ENCODE measurements at regions not wholly inside any gene's neighbourhood (a gene's known extent, or its start where the extent isn't known, plus 50 kb on each side); places are given as distances from the start of the nearest gene placed in this dataset.

- no peak for DNase-seq (ENCODE audit: low read depth, low spot score)
These were observed 267.3 kb downstream of the MAP2K4 start for GRCh38 chr17:12287953-12288352.

DNA sequence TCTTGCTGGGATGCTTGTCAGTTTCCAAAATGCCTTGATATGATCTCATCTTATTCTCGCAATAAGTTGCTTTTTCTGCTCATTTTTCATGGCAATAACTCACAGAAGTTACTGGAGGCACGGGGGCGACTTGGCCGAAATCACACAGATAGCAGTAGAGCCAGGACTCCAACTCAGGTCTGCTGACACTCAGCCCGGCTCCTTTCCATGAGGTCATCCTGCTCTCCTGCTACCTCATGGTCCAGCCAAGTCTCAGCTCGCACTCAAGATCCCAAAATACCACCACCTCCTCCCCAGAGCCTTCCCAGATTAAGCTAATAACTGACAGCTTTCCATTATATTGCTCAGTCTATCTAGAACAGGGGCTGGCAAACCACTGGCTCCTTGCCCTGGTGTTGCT lies 269.5 kb downstream of the MAP2K4 start:
- no peak for DNase-seq (ENCODE audit: low read depth, low spot score)

- peak; percentile 21 for DNase-seq (ENCODE audit: low read depth, low spot score)
These were observed 275.5 kb downstream of the MAP2K4 start for GRCh38 chr17:12296209-12296625.

- DNase-seq (ENCODE audit: low read depth, low spot score): no peak
These were observed 280.9 kb downstream of the MAP2K4 start for GRCh38 chr17:12301551-12301950.

DNA sequence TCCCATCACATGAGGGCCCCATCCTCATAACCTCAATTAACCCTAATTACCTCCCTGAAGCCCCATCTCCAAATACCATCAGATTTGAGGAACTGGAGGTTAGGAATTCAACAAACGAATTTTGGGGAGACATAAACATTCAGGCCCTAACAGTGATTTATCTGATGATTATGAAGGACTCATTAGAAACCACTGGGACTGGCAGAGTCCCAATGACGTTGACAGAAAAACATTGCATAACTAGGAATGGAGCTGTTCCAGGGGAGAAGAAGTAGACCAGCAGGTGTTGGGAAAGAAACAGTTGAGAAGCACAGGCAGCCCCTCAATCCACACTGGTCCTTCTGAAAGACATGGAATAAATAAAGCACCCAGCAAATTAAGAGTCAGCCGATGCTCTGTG lies 282.0 kb downstream of the MAP2K4 start:
- no peak for DNase-seq (ENCODE audit: low read depth, low spot score)

DNA sequence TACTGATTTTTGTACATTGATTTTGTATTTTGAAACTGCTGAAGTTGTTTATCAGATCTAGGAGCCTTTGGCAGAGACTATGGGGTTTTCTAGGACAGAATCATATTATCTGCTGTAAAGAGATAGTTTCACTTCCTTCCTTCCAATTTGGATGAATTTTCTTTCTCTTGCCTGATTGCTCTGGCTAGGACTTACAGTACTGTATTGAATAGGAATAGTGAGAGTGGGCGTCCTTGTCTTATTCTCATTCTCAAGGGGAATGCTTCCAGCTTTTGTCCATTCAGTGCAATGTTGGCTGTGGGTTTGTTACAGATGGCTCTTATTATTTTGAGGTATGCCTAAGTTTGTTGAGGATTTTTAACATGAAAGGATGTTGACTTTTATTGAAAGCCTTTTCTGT lies 290.1 kb downstream of the MAP2K4 start:
- DNase-seq (ENCODE audit: low read depth, low spot score): no peak

DNA sequence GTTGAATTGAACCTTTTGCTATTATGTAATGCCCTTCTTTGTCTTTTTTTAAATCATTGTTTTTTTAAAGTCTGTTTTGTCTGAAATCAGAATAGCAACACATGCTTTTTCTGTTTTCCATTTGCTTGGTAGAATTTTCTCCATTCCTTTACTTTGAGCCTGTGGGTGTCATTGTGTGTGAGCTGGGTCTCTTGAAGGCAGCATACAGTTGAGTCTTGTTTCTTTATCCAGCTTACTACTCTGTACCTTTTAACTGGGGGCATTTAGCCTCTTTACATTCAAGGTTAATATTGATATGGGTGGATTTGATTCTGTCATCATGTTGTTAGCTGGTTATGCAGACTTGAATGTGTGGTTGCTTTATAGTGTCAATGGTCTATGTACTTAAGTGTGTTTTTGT lies 292.0 kb downstream of the MAP2K4 start:
- DNase-seq (ENCODE audit: low read depth, low spot score): no peak

DNA sequence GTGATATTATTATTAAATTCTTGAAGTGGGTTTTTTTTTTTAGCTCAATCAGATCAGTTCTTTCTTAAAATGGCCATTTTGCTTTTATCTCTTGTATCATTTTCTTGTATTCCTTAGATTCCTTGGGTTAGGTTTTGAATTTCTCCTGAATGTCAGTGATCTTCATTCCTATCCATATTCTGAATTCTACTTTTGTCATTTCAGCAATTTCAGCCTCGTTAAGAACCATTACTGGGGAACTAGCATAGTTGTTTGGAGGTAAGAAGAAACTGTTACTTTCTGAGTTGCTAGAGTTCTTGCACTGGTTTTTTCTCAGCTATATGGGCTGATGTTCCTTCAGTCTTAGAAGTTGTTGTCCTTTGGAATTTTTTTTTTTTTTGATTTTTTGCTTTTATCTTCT lies 293.1 kb downstream of the MAP2K4 start:
- DNase-seq (ENCODE audit: low read depth, low spot score): no peak

GRCh38 chr17:12316021-12316420 lies 295.3 kb downstream of the MAP2K4 start:
- no peak for DNase-seq (ENCODE audit: low read depth, low spot score)

GRCh38 chr17:12318571-12319266 lies 298.0 kb downstream of the MAP2K4 start:
- DNase-seq (ENCODE audit: low read depth, low spot score): no peak

GRCh38 chr17:12320286-12320685 lies 299.6 kb downstream of the MAP2K4 start:
- peak; percentile 76 for DNase-seq (ENCODE audit: low read depth, low spot score)

GRCh38 chr17:12328204-12328603 lies 307.5 kb downstream of the MAP2K4 start:
- no peak for DNase-seq (ENCODE audit: low read depth, low spot score)

DNA sequence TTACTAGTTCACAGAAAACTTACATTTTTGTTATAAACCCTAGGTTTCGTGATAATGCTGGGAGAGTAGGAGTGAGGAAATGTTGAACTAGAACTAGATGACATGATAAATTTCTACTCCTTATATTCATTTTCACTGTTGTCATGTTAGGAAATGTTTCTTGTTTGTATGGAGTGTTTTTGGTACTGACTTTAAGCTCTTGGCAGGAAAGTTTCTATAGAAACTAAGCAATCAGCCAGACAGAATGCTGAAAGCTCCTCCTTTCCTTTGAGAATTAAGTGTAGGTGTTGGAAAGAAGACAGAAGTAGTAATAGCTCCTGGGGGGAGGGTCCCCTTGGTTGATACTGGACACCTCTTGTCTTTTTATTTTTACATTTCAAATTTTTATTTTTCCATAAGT lies 309.8 kb downstream of the MAP2K4 start:
- no peak for DNase-seq (ENCODE audit: low read depth, low spot score)

DNA sequence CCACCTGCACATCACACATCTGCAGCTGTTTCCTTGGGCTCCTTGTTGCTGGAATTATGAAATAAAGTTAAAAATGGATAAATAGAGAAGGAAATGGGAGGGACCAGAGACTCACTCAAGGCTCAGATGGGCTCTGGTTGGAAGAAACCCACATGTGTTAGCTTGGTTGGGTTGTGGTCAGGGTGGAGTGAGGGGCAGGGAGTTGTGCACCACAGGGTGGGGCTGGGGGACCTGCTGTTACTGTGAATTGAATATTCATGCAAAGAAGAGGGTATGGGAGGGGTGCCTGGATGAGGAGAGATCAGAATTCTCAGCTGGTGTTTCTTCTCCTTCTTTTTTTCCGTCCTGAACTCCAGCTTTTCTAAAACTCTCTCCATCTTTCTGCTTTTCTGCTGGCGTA lies 320.7 kb downstream of the MAP2K4 start:
- DNase-seq (ENCODE audit: low read depth, low spot score): no peak

DNA sequence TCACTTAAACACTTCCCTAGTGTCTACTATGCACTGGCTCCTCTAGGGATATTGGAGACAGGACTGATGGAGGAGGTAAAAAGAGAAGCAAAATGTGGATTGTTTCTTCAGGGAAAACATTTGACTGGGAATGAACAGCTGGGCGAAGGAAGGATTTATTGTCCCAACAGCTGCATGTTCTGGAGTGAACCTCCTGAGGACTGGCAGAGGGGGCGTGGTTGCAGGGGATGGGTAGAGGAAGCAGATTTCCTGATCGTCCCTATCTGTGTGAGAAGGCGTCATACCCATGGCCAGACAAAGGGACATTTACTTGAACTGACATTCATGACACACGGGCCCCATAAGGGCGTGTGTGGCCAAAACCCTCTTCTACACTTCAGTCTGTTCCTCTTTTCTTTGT lies 321.5 kb downstream of the MAP2K4 start:
- DNase-seq (ENCODE audit: low read depth, low spot score): no peak

GRCh38 chr17:12342609-12343435 lies 322.1 kb downstream of the MAP2K4 start:
- no peak for DNase-seq (ENCODE audit: low read depth, low spot score)

- DNase-seq (ENCODE audit: low read depth, low spot score): no peak
These were observed 317.2 kb upstream of the MYOCD start for GRCh38 chr17:12348476-12348875.

DNA sequence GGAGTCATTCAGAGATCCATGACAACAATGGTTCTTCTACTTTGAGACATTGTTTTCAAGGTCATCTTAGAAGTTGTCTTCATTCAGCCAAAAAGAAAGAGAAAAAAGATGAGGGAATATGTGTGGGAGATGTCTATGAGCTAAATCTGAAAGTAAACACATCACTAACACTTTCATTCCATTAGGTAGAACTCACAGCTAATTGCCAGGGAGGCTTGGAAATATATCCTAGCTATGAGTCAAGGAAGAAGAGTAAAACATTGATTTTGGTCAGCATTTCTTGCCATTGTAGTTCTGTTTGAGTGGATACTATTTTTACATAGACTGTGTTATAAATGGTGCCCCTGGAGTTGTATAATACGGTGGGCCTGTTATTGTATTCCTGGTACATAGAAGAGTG lies 316.4 kb upstream of the MYOCD start:
- DNase-seq (ENCODE audit: low read depth, low spot score): no peak

DNA sequence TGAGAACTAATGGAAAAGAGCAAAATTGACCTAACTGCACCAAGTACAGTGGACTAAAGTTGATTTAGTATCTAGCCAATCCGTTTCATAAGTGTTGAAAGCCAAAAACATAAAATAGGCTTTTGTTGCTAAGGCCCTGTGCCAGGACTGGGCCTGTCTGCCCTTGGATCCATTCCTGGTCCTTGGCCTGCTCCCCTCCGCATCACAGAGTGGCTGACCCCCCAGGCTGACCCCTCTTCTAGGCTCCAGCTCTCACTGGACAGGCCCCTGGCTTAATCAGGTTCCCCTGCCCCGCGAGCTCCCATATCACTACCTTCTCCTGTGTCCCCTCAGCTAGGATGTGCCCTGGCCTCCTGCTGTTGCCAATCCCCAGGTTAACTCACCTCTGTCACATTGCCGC lies 313.6 kb upstream of the MYOCD start:
- no peak for DNase-seq (ENCODE audit: low read depth, low spot score)

DNA sequence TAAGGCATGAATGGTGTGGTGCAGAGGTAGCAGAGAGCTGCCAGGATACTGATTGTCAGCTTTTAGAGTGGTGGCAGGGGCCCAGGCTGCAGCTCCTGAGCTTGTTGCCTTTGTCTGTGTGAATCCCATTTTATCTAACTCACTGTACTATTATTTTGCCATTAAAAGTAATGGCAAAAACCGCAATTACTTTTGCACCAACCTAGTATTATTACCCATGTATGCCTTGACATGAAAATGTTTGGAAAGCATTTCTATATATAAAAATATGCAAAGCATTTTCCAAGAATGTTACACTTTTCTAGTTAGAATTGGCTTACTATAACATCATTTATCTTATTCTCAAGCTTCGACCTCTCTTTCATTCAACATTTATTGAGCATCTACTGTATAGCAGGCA lies 308.1 kb upstream of the MYOCD start:
- no peak for DNase-seq (ENCODE audit: low read depth, low spot score)

DNA sequence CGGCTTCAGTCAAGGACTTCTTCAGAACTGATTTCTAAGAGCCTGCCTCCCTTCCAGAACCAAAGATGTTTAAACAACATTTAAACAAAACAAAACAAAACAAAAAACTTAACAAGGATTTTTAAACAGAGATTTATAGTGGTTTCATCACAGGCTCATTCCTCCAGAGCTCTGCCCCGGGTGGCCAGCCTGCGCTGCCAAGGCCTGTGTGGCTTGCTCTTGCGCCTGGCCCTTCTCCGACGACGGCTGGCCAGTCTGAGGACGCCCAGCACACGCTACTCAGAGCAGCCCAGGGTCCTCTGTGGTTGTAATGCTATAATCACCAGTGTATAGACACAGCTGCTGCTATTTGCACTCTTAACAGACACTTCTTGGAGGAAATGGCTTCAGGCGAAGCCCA lies 307.2 kb upstream of the MYOCD start:
- no peak for DNase-seq (ENCODE audit: low read depth, low spot score)

DNA sequence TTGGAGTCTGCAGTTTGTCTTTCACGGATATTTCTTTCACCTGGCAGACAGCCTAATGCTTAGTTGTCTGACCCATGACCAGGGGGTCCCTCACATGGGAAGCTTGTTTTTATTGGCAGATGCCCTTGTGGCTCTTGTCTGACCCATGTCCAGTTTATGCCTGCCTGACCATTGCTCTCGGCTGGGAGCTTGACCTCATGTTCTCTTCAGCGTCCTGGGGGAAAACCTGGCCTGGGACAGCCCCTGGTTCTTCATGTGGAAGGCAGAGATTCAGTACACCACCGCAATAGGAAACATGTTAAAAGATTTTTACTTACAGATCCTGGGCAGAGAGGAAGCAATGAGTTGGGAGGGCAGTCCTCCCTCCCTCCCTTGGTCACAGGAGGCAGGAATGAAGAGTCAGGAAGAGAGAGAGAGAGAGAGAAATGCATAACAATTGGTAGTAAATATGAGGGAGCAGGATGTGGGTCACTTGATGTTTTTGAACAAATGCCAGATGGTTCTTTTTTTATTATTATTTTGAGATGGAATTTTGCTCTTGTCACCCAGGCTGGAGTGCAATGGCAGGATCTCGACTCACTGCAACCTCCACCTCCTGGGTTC lies 302.7 kb upstream of the MYOCD start:
- peak; percentile 62 for DNase-seq (ENCODE audit: low read depth, low spot score)

GRCh38 chr17:12365805-12366204 lies 299.9 kb upstream of the MYOCD start:
- no peak for DNase-seq (ENCODE audit: low read depth, low spot score)
